GM23338 (cell line): ENCODE measurements at regions not wholly inside any gene's neighbourhood (a gene's known extent, or its start where the extent isn't known, plus 50 kb on each side); places are given as distances from the start of the nearest gene placed in this dataset.

Experiments used
- ATAC-seq: fragments of 200-7000 bp; cut with Tn5 transposase; 3 replicates; pipeline ENCODE4 v1.9.1; 2020
- DNase-seq: peaks from one replicate; pipeline ENCODE4 v3.0.0-alpha.2; 2015; ENCODE audit warnings: low spot score
- H2AFZ ChIP-seq: fragments of 200-600 bp; sonication (generic); 2 replicates; pipeline ENCODE4 v1.8.0; 2016; ENCODE audit warnings: antibody characterized with exemption, mild to moderate bottlenecking, moderate library complexity
- H3F3A ChIP-seq: fragments of 200-600 bp; sonication (generic); replicated peaks from 2 replicates; pipeline ENCODE4 v1.8.0; 2017; ENCODE audit warnings: antibody characterized with exemption, mixed run types, low read depth
- H3K27ac ChIP-seq: fragments of 200-600 bp; sonication (generic); 2 replicates; pipeline ENCODE4 v1.6.1; 2016; ENCODE audit warnings: low read depth
- H3K27me3 ChIP-seq: fragments of 200-600 bp; sonication (generic); 2 replicates; pipeline ENCODE4 v1.8.0; 2016; ENCODE audit warnings: mild to moderate bottlenecking, mixed run types, moderate library complexity; ENCODE audit not compliant: insufficient read depth
- H3K36me3 ChIP-seq: fragments of 200-600 bp; sonication (generic); 2 replicates; pipeline ENCODE4 v1.8.0; 2016; ENCODE audit warnings: mild to moderate bottlenecking; ENCODE audit not compliant: insufficient read depth
- H3K4me1 ChIP-seq: fragments of 200-600 bp; sonication (generic); 2 replicates; pipeline ENCODE4 v1.8.0; 2016; ENCODE audit warnings: mild to moderate bottlenecking, moderate library complexity; ENCODE audit not compliant: insufficient read depth
- H3K4me2 ChIP-seq: fragments of 200-600 bp; sonication (generic); 2 replicates; pipeline ENCODE4 v1.7.1; 2017; ENCODE audit warnings: mixed run types
- H3K4me3 ChIP-seq: fragments of 200-600 bp; sonication (generic); 2 replicates; pipeline ENCODE4 v1.6.1; 2016; ENCODE audit warnings: mixed run types
- H3K79me2 ChIP-seq: fragments of 200-600 bp; sonication (generic); replicated peaks from 2 replicates; pipeline ENCODE4 v1.8.0; 2017; ENCODE audit warnings: mild to moderate bottlenecking; ENCODE audit not compliant: insufficient read depth
- H3K9me2 ChIP-seq: fragments of 200-600 bp; sonication (generic); 2 replicates; pipeline ENCODE4 v1.8.0; 2017; ENCODE audit not compliant: insufficient read depth
- H4K20me1 ChIP-seq: fragments of 200-600 bp; sonication (generic); replicated peaks from 2 replicates; pipeline ENCODE4 v1.8.0; 2017; ENCODE audit warnings: mild to moderate bottlenecking; ENCODE audit not compliant: insufficient read depth
- H3K27ac Mint-ChIP-seq: 2 replicates; pipeline ENCODE4 v1.8.0; 2020; ENCODE audit warnings: inconsistent platforms, mild to moderate bottlenecking, moderate library complexity, mixed read lengths
- H3K27me3 Mint-ChIP-seq: 3 replicates; pipeline ENCODE4 v1.8.0; 2022; ENCODE audit warnings: low read depth, mild to moderate bottlenecking, moderate library complexity, mixed read lengths, inconsistent platforms; ENCODE audit not compliant: insufficient read depth, poor library complexity
- H3K36me3 Mint-ChIP-seq: 3 replicates; pipeline ENCODE4 v1.8.0; 2021; ENCODE audit warnings: low read depth, mild to moderate bottlenecking, inconsistent platforms, moderate library complexity, mixed read lengths
- H3K4me1 Mint-ChIP-seq: 3 replicates; pipeline ENCODE4 v1.8.0; 2020; ENCODE audit warnings: mild to moderate bottlenecking, inconsistent platforms, mixed read lengths
- H3K4me3 Mint-ChIP-seq: 3 replicates; pipeline ENCODE4 v1.8.0; 2021; ENCODE audit warnings: moderate library complexity, mild to moderate bottlenecking, inconsistent platforms, mixed read lengths
- H3K9me3 Mint-ChIP-seq: 3 replicates; pipeline ENCODE4 v1.8.0; 2020; ENCODE audit warnings: moderate library complexity, mild to moderate bottlenecking, inconsistent platforms, mixed read lengths
- CREB1 ChIP-seq: fragments of 250-450 bp; sonication (Bioruptor Pico); IDR thresholded peaks from 2 replicates; pipeline ENCODE4 v1.5.0; 2020; ENCODE audit warnings: low read depth, mild to moderate bottlenecking, moderate library complexity
- ETS1 ChIP-seq: IDR thresholded peaks from 2 replicates; pipeline ENCODE4 v1.6.1; 2016; ENCODE audit warnings: antibody characterized with exemption
- EZH2 ChIP-seq: fragments of 200-600 bp; sonication (generic); IDR thresholded peaks from one replicate; pipeline ENCODE4 v1.8.0; 2017; ENCODE audit warnings: antibody characterized with exemption, mild to moderate bottlenecking, low read depth; ENCODE audit not compliant: unreplicated experiment
- EZH2phosphoT487 ChIP-seq: fragments of 200-600 bp; sonication (generic); IDR thresholded peaks from one replicate; pipeline ENCODE4 v1.8.1; 2018; ENCODE audit warnings: antibody characterized with exemption; ENCODE audit not compliant: unreplicated experiment
- JUNB ChIP-seq: IDR thresholded peaks from one replicate; pipeline ENCODE4 v1.6.1; 2016; ENCODE audit warnings: antibody characterized with exemption; ENCODE audit not compliant: unreplicated experiment
- NANOG ChIP-seq: IDR thresholded peaks from 2 replicates; pipeline ENCODE4 v1.6.1; 2016; ENCODE audit warnings: antibody characterized with exemption, borderline replicate concordance
- POLR2AphosphoS5 ChIP-seq: IDR thresholded peaks from 2 replicates; pipeline ENCODE4 v1.6.1; 2016; ENCODE audit warnings: antibody characterized with exemption, low read depth
- STAT1 ChIP-seq: IDR thresholded peaks from one replicate; pipeline ENCODE4 v1.6.1; 2016; ENCODE audit warnings: antibody characterized with exemption; ENCODE audit not compliant: unreplicated experiment
- ZNF114 ChIP-seq: fragments of 250-450 bp; sonication (Bioruptor Pico); IDR thresholded peaks from 2 replicates; pipeline ENCODE4 v1.5.0; 2020; ENCODE audit warnings: mild to moderate bottlenecking, moderate library complexity
- TF ChIP-seq, protein P1 (sequence below): IDR thresholded peaks from one replicate; pipeline ENCODE4 v1.6.1; 2018; ENCODE audit warnings: antibody characterized with exemption; ENCODE audit not compliant: unreplicated experiment
- TF ChIP-seq, protein P2 (sequence below): fragments of 250-450 bp; sonication (Bioruptor Pico); IDR thresholded peaks from 2 replicates; pipeline ENCODE4 v1.5.0; 2020; ENCODE audit warnings: mild to moderate bottlenecking, moderate library complexity

DNA sequence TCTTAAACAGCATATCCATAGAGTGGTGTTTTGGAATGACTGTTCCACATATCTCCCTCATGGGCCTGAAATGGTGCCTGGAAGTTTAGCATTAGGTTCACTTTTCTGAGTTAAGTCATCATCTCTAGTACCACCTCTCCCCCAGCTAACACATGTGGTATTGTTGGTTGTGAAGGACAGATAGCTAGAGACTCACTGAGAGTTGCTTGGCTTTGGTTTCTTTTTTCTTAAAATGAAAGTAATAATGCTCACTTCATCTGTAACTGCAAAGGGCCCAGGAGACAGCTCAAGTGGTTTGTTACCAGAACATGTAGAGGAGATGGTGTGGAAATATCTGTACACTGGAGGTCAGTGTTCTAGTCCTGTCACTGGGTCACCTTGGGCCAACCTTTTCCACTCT is 90.9 kb downstream of the EFNB1 start:
- Histone ChIP-seq H3K27me3 (no peaks in the 10 kb centered on the region), H3K79me2 (no peaks in the 10 kb centered on the region), H4K20me1 (no peaks in the 10 kb centered on the region), H3K4me2 (no peak overlapping the region), H3K36me3 (no peaks in the 10 kb centered on the region), H3K4me1 (no peaks in the 10 kb centered on the region), H3F3A (no peaks in the 10 kb centered on the region), H2AFZ (no peak overlapping the region), H3K27ac (no peak overlapping the region), H3K9me2 (no peaks in the 10 kb centered on the region), H3K4me3 (no peak overlapping the region)
- Mint-ChIP-seq H3K27me3 (peaks cover 8% of the 10 kb centered on the region), H3K9me3 (no peaks in the 10 kb centered on the region; the same call in 2 of the 3 replicates), H3K4me3 (no peak overlapping the region), H3K36me3 (no peaks in the 10 kb centered on the region; the same call in 2 of the 3 replicates), H3K4me1 (peaks cover 11% of the 10 kb centered on the region), H3K27ac (no peak overlapping the region)
- TF ChIP-seq NANOG (no peak), ZNF114 (CRISPR knock-in tag) (no peak), ETS1 (no peak)
- DNase-seq (no peak), ATAC-seq (no peak)

- Histone ChIP-seq H3F3A (no peaks in the 10 kb centered on the region), H2AFZ (no peak overlapping the region), H4K20me1 (no peaks in the 10 kb centered on the region), H3K27ac (no peak overlapping the region), H3K36me3 (no peaks in the 10 kb centered on the region), H3K79me2 (no peaks in the 10 kb centered on the region), H3K4me1 (no peaks in the 10 kb centered on the region), H3K9me2 (no peaks in the 10 kb centered on the region), H3K4me3 (no peak overlapping the region), H3K27me3 (no peaks in the 10 kb centered on the region), H3K4me2 (no peak overlapping the region)
- Mint-ChIP-seq H3K4me1 (peaks cover 22% of the 10 kb centered on the region), H3K9me3 (no peaks in the 10 kb centered on the region; the same call in 2 of the 3 replicates), H3K27ac (no peak overlapping the region), H3K4me3 (no peak overlapping the region), H3K27me3 (peaks cover 5% of the 10 kb centered on the region), H3K36me3 (no peaks in the 10 kb centered on the region)
- DNase-seq, result no peak
- no peak for ATAC-seq
- TF ChIP-seq, protein P1, sequence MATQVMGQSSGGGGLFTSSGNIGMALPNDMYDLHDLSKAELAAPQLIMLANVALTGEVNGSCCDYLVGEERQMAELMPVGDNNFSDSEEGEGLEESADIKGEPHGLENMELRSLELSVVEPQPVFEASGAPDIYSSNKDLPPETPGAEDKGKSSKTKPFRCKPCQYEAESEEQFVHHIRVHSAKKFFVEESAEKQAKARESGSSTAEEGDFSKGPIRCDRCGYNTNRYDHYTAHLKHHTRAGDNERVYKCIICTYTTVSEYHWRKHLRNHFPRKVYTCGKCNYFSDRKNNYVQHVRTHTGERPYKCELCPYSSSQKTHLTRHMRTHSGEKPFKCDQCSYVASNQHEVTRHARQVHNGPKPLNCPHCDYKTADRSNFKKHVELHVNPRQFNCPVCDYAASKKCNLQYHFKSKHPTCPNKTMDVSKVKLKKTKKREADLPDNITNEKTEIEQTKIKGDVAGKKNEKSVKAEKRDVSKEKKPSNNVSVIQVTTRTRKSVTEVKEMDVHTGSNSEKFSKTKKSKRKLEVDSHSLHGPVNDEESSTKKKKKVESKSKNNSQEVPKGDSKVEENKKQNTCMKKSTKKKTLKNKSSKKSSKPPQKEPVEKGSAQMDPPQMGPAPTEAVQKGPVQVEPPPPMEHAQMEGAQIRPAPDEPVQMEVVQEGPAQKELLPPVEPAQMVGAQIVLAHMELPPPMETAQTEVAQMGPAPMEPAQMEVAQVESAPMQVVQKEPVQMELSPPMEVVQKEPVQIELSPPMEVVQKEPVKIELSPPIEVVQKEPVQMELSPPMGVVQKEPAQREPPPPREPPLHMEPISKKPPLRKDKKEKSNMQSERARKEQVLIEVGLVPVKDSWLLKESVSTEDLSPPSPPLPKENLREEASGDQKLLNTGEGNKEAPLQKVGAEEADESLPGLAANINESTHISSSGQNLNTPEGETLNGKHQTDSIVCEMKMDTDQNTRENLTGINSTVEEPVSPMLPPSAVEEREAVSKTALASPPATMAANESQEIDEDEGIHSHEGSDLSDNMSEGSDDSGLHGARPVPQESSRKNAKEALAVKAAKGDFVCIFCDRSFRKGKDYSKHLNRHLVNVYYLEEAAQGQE, result no peak
- TF ChIP-seq, protein P2, sequence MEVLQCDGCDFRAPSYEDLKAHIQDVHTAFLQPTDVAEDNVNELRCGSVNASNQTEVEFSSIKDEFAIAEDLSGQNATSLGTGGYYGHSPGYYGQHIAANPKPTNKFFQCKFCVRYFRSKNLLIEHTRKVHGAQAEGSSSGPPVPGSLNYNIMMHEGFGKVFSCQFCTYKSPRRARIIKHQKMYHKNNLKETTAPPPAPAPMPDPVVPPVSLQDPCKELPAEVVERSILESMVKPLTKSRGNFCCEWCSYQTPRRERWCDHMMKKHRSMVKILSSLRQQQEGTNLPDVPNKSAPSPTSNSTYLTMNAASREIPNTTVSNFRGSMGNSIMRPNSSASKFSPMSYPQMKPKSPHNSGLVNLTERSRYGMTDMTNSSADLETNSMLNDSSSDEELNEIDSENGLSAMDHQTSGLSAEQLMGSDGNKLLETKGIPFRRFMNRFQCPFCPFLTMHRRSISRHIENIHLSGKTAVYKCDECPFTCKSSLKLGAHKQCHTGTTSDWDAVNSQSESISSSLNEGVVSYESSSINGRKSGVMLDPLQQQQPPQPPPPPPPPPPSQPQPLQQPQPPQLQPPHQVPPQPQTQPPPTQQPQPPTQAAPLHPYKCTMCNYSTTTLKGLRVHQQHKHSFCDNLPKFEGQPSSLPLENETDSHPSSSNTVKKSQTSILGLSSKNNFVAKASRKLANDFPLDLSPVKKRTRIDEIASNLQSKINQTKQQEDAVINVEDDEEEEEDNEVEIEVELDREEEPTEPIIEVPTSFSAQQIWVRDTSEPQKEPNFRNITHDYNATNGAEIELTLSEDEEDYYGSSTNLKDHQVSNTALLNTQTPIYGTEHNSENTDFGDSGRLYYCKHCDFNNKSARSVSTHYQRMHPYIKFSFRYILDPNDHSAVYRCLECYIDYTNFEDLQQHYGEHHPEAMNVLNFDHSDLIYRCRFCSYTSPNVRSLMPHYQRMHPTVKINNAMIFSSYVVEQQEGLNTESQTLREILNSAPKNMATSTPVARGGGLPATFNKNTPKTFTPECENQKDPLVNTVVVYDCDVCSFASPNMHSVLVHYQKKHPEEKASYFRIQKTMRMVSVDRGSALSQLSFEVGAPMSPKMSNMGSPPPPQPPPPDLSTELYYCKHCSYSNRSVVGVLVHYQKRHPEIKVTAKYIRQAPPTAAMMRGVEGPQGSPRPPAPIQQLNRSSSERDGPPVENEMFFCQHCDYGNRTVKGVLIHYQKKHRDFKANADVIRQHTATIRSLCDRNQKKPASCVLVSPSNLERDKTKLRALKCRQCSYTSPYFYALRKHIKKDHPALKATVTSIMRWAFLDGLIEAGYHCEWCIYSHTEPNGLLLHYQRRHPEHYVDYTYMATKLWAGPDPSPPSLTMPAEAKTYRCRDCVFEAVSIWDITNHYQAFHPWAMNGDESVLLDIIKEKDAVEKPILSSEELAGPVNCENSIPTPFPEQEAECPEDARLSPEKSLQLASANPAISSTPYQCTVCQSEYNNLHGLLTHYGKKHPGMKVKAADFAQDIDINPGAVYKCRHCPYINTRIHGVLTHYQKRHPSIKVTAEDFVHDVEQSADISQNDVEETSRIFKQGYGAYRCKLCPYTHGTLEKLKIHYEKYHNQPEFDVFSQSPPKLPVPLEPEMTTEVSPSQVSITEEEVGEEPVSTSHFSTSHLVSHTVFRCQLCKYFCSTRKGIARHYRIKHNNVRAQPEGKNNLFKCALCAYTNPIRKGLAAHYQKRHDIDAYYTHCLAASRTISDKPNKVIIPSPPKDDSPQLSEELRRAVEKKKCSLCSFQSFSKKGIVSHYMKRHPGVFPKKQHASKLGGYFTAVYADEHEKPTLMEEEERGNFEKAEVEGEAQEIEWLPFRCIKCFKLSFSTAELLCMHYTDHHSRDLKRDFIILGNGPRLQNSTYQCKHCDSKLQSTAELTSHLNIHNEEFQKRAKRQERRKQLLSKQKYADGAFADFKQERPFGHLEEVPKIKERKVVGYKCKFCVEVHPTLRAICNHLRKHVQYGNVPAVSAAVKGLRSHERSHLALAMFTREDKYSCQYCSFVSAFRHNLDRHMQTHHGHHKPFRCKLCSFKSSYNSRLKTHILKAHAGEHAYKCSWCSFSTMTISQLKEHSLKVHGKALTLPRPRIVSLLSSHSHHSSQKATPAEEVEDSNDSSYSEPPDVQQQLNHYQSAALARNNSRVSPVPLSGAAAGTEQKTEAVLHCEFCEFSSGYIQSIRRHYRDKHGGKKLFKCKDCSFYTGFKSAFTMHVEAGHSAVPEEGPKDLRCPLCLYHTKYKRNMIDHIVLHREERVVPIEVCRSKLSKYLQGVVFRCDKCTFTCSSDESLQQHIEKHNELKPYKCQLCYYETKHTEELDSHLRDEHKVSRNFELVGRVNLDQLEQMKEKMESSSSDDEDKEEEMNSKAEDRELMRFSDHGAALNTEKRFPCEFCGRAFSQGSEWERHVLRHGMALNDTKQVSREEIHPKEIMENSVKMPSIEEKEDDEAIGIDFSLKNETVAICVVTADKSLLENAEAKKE, result no peak
- TF ChIP-seq JUNB (no peak), ZNF114 (CRISPR knock-in tag) (no peak), CREB1 (CRISPR knock-in tag) (no peak), EZH2 (no peak), EZH2phosphoT487 (no peak), NANOG (no peak), POLR2AphosphoS5 (no peak), STAT1 (no peak), ETS1 (no peak)
These were observed 89.4 kb downstream of the EFNB1 start for GRCh38 chrX:68918202-68918601.
